Neutrophil (primary cell): ENCODE measurements at regions not wholly inside any gene's neighbourhood (a gene's known extent, or its start where the extent isn't known, plus 50 kb on each side); places are given as distances from the start of the nearest gene placed in this dataset.
A peak's percentile ranks its signal among the peaks of the same experiment; 100 is the strongest.

ENCODE experiments used
- H3K27ac ChIP-seq: fragments of 200-600 bp; sonication (generic); 2 replicates; pipeline ENCODE4 v1.5.1; 2016; ENCODE audit warnings: mild to moderate bottlenecking, moderate library complexity
- H3K27me3 ChIP-seq: fragments of 200-600 bp; sonication (generic); 2 replicates; pipeline ENCODE4 v1.6.0; 2016; ENCODE audit warnings: mild to moderate bottlenecking
- H3K36me3 ChIP-seq: fragments of 200-600 bp; sonication (generic); 2 replicates; pipeline ENCODE4 v1.5.1; 2017
- H3K4me1 ChIP-seq, 2 experiments: fragments of 200-600 bp in 1 of 2; sonication (generic) in 1 of 2; 1 replicate in 1 of 2; 2 replicates in 1 of 2; pipeline versions ENCODE4 v1.5.1 to v1.6.1; 2013 to 2016; ENCODE audit warnings: low read depth in 1 of 2, low read length in 1 of 2, mild to moderate bottlenecking in 1 of 2, moderate library complexity in 1 of 2; ENCODE audit not compliant: control insufficient read depth in 1 of 2, insufficient read depth in 1 of 2
- H3K4me3 ChIP-seq, 2 experiments: fragments of 200-600 bp in 1 of 2; sonication (generic) in 1 of 2; 1 replicate in 1 of 2; 2 replicates in 1 of 2; pipeline ENCODE4 v1.5.1; 2013 to 2016; ENCODE audit warnings: low read depth in 1 of 2, low read length in 1 of 2, mild to moderate bottlenecking in 1 of 2, moderate library complexity in 1 of 2
- H3K9me3 ChIP-seq: fragments of 200-600 bp; sonication (generic); 2 replicates; pipeline ENCODE4 v1.5.1; 2016
- CTCF ChIP-seq: fragments of 200-600 bp; sonication (generic); IDR thresholded peaks from 2 replicates; pipeline ENCODE4 v1.5.1; 2016; ENCODE audit warnings: antibody characterized with exemption

- Histone ChIP-seq H3K27ac (peak overlapping the region; percentile 52), H3K4me1 (peaks cover 9 to 10% of the 10 kb centered on the region in 2 experiments), H3K4me3 (no peak overlapping the region), H3K36me3 (no peaks in the 10 kb centered on the region), H3K27me3 (no peaks in the 10 kb centered on the region), H3K9me3 (no peaks in the 10 kb centered on the region)
- TF ChIP-seq CTCF = no peak
Measured at GRCh38 chr6:14972379-14973067, 273.3 kb upstream of the JARID2 start.

GRCh38 chr6:14974372-14974771 is 271.5 kb upstream of the JARID2 start:
- H3K27me3 ChIP-seq = no peaks in the 10 kb centered on the region
- TF ChIP-seq CTCF = no peak
- no peak overlapping the region for H3K27ac ChIP-seq
- no peaks in the 10 kb centered on the region for H3K36me3 ChIP-seq
- H3K4me1 ChIP-seq = peaks cover 5 to 7% of the 10 kb centered on the region in 2 experiments
- H3K4me3 ChIP-seq = no peak overlapping the region
- no peaks in the 10 kb centered on the region for H3K9me3 ChIP-seq

- H3K9me3 ChIP-seq = no peaks in the 10 kb centered on the region
- no peak overlapping the region for H3K4me3 ChIP-seq
- no peaks in the 10 kb centered on the region for H3K27me3 ChIP-seq
- no peaks in the 10 kb centered on the region for H3K36me3 ChIP-seq
- TF ChIP-seq CTCF = no peak
- H3K27ac ChIP-seq = no peak overlapping the region
- peaks cover 5 to 7% of the 10 kb centered on the region in 2 experiments for H3K4me1 ChIP-seq
Measured at GRCh38 chr6:14974792-14975470, 270.9 kb upstream of the JARID2 start.

- Histone ChIP-seq H3K9me3 (no peaks in the 10 kb centered on the region), H3K4me3 (no peak overlapping the region), H3K27me3 (no peaks in the 10 kb centered on the region), H3K36me3 (no peaks in the 10 kb centered on the region), H3K27ac (no peak overlapping the region), H3K4me1 (peaks cover 5 to 7% of the 10 kb centered on the region in 2 experiments)
- TF ChIP-seq CTCF = no peak
Measured at GRCh38 chr6:14975471-14975817, 270.4 kb upstream of the JARID2 start.

GRCh38 chr6:14977747-14978382 is 268.0 kb upstream of the JARID2 start:
- Histone ChIP-seq H3K4me1 (peaks cover 7 to 12% of the 10 kb centered on the region in 2 experiments), H3K27me3 (no peaks in the 10 kb centered on the region), H3K27ac (no peak overlapping the region), H3K36me3 (no peaks in the 10 kb centered on the region), H3K9me3 (no peaks in the 10 kb centered on the region), H3K4me3 (no peak overlapping the region)
- no peak for TF ChIP-seq CTCF
